Heart left ventricle (tissue), 13 donors: ENCODE measurements at regions not wholly inside any gene's neighbourhood (a gene's known extent, or its start where the extent isn't known, plus 50 kb on each side); places are given as distances from the start of the nearest gene placed in this dataset.

Experiments used
- POLR2A ChIP-seq, 2 donors: fragments of 450-650 bp; IDR thresholded peaks; one replicate each; pipeline ENCODE4 v1.6.1; 2017; ENCODE audit warnings: antibody characterized with exemption in 2 of 2, mild to moderate bottlenecking in 2 of 2, moderate library complexity in 2 of 2
- TF ChIP-seq, protein P1 (sequence below), 12 donors: fragments of 200-600 bp; sonication (generic) in 4 of 12; IDR thresholded peaks; one replicate each; pipeline versions ENCODE4 v1.5.0 to v1.8.0; 2018 to 2022; ENCODE audit warnings: antibody characterized with exemption in 12 of 12, mild to moderate bottlenecking in 5 of 12
- donor health status: ischemic (EF 13 %, LVEDD 7.1; RV severe dilation, severe dysfunction).
- donor health status: DM: no; HTN: yes; CAD: no.
- donor health status: DM: no; HTN: no; CAD: no.
- donor health status: ischemic (EF 25% LVEDD 6.9; RV normal size, moderate dysfunction).
- donor health status: ischemic (EF 25% LVEDD 5.7; RV mildly dilated, moderate dysfunction).
- donor health status: ischemic (EF 35%, LVEDD 5.7; RV mildly dilated, moderate dysfunction).
- donor health status: nonischemic (EF 11% LVEDD 7.7; RV severe dilation, severe dysfunction).
- donor health status: DM: yes; HTN: yes; CAD: no.
- donor health status: PGD.
- donor health status: ischemic (EF 29% LVEDD 5.4; RV normal size, mild dysfunction).
- donor health status: nonischemic (EF 23%, LVEDD 6.1; RV moderate dilation, normal function).

DNA sequence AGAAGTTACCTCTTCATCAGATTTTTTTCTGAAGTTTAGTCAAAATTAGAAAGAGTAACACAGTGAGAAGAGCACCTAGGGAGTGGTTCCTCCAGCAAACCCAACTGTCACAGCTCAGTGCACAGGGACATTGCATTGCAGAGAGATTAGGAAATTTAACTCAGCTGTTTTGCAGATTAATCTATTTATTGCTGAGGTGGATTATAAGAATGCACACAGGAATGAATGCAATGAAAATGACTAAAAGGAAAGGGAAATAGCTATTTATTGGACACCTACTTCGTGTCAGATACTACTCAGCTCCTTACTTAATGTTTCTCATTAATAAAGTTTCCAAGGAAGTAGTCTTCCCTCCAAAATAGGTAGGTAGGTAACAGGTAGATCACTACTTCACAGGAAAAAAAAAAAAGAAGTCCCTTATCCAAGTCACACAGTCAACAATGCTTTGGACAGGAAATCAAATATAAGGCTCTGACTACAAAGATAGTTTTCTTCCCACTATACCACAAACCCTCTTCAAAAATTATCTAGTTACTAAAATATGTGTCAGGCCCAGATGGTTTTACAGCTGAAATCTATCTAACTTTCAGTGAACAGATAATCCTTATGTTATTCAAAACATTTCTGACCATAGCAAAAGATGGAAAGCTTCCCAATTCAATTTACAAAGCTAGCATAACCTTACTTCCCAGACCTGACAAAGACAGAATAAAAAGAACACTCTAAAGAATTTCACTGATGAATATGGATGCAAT, 442.2 kb upstream of the MPDZ start:
- TF ChIP-seq POLR2A (IDR thresholded peaks at IDR 0.05) = no peak
- TF ChIP-seq, protein P1, sequence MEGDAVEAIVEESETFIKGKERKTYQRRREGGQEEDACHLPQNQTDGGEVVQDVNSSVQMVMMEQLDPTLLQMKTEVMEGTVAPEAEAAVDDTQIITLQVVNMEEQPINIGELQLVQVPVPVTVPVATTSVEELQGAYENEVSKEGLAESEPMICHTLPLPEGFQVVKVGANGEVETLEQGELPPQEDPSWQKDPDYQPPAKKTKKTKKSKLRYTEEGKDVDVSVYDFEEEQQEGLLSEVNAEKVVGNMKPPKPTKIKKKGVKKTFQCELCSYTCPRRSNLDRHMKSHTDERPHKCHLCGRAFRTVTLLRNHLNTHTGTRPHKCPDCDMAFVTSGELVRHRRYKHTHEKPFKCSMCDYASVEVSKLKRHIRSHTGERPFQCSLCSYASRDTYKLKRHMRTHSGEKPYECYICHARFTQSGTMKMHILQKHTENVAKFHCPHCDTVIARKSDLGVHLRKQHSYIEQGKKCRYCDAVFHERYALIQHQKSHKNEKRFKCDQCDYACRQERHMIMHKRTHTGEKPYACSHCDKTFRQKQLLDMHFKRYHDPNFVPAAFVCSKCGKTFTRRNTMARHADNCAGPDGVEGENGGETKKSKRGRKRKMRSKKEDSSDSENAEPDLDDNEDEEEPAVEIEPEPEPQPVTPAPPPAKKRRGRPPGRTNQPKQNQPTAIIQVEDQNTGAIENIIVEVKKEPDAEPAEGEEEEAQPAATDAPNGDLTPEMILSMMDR (IDR thresholded peaks at IDR 0.05) = no peak
